Kasumi-1 (cell line): ENCODE measurements at regions not wholly inside any gene's neighbourhood (a gene's known extent, or its start where the extent isn't known, plus 50 kb on each side); places are given as distances from the start of the nearest gene placed in this dataset.
"Not testable (repeated sequence)": the region's sequence is repeated elsewhere in the genome, so short reads cannot be mapped to it uniquely, and the experiment has no call there.

Experiments
- DNase-seq, 2 experiments: peaks; one replicate each; lab custom pipeline; 2025; lab: John Stamatoyannopoulos, UW

DNA sequence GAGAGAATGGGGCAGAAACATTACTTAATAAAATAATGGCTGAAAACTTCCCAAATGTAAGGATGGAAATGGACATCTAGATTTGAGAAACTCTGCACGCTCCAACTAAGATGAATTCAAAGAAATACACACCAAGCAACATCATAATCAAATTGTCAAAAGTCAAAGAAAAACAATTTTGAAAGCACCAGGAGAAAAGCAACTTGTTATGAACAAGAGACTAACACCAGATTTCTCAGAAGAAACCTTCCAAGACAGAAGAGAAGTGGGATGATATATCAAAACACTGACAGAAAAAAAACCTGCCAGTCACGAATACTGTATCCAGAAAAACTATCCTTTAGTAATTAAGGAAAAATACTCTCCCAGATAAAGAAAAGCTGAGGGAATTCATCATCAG lies 208.6 kb upstream of the SAMSN1 start:
- no peak for DNase-seq

DNA sequence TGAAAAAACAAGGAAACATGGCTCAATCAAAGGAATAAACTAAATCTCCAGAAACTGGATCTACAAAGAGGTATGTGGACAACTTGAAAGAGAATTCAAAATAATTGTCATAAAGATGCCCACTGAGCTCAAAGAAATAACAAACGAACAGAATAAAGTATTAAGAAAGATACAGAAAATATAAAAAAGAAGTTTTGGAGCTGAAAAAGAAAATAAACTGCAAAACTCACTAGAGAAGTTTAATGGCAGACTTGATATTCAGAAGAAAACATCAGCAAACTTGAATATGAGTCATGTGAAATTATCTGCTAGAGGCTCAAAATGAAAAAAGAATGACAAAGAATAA lies 208.1 kb upstream of the SAMSN1 start:
- no peak for DNase-seq

DNA sequence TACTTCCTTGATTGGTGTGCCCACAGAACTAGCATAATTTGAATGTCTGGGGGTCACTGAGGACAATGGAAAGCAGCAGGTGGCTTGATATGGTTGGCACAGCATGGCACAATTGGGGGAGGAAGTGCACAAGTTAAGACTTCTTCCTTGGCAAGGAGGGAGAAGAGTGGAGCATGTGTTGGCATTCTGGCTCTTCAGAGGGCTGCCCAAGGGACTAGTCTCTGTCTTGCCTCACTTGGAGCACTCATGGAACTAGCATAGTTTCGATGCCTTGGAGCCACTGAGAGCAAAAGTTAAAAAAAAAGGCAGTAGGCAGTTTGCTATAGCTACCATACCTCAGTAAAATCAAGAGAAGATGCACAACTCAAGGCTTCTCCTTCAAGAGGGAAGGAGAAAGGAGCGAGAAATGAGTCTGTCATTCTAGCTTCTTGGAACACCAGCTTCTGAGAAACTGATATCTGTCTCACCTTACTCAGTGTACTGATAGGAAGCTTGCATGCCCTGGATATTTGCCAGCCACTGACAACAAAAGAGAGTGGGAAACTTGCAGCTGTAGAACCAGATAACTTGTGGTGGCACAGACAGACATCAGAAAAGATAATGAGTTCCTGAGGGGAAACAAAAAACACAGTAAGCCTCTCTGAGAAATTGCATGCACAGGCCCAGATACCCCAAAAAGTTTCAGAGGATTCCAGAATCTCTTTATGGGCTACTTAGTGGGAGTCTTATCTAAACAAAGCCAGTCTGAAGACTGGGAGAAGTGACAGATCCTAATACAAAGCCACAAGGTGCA lies 207.5 kb upstream of the SAMSN1 start:
- DNase-seq = no peak

DNA sequence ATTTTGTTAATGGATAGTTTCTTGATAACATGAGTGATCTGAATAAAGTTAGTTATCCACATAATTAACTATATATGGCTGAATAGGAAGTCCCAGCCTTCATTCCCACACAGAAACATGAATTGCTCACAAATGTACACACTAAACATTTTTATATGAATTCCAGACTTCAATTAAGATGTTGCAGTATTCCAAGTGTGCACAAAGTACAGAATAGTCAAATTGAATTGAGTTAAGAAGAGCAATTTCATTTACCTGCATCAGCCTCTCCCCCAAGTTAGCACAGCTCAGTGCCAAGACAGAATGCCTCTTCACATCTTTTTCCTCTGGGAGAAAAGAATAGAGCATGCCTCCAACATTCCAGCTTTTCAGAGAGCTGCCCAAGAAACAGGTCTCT lies 207.0 kb upstream of the SAMSN1 start:
- no peak for DNase-seq

DNA sequence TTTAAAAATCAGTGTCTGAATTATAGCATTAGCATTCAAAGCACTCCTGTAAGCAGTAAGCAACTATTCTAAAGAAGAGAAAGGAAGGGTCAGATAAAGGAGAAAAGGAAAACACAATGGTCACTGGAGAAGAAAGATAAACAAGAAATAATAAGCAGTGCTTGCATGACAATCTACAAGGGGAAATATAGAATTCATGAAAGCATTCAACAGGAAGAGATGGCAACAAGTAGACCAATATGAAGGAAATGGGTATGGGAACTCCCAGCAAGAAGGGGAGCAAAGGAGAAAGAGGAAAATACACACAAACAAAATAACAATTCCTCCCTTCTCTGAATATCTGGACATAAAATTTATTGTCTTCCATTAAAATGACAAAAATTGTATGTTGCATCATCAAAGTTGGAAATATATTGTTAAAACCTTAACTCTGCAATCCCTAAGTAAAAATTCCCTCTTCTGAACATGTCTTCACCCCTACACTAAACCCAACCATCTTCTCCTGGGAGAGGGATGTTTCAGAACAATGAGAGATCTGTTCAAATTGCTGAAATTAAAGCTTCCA lies 206.3 kb upstream of the SAMSN1 start:
- no peak for DNase-seq

DNA sequence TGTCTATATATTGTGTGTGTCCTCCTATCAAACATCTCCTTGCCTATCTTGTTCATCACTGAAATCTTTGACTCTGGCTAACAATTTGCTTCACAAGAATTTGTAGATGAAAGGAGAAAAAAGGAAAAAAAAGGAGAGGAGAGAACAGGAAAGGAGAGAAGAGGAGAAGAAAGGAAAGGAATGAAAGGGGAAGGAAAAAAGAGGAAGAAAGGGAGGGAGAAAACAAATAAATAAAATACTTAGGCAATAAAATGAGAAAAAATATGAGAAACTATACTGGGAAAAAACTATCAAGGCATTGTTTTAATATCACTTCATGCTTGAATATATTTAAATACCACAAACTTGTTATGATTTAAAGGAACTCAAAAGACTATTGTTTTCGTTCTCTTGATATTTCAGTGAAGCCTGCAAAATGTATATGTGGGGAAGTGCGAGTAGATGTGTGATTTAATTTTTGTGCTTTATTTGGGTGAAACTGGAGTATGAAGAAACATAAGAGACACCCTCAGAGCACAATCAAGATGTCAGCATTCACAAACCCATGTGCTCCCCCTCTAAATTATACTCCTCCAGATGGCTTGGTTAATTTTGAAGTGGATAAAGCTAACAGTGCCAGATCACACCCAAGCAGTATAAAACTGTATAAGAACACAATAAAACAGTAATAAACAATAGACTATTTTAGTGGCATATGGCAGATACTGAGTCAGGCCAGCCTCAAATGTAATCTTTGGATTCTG lies 205.7 kb upstream of the SAMSN1 start:
- no peak for DNase-seq

DNA sequence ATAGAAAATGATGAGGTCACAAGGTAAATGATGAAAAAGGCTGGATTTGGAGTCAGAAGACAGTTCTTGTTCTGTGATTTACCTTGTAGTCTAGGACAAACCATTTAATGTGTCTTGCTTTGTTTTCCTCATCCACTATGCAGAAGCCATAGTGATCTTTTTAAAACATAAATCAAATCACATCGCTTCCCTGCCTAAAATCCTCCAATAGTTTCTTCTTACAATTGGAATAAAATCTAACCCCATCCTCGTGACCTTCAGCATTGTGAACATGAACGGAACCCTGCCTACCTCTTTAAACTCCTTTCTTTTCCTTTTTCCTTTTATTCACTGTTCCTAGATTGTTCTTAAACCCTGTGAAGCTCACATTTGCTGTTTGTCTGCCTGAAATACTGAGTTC lies 204.9 kb upstream of the SAMSN1 start:
- DNase-seq = no peak

DNA sequence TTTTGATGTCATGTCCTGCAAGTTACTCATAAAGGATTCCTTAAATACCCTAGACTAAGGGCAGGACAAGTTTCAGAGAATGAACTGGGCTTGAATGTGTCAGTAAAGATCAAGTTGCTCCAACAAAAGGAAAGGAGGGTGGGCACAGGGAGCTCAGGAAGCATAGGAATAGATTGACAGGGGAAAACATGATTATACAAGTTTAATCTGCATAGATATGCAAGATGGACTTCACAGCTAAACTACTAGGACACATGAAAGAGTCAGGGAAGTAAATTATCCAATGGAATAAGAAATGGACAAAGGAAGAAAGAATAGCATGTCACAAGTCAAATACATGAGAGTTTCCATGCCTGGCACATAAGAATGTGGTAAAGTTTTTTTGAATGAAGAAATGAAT lies 203.9 kb upstream of the SAMSN1 start:
- no peak for DNase-seq

DNA sequence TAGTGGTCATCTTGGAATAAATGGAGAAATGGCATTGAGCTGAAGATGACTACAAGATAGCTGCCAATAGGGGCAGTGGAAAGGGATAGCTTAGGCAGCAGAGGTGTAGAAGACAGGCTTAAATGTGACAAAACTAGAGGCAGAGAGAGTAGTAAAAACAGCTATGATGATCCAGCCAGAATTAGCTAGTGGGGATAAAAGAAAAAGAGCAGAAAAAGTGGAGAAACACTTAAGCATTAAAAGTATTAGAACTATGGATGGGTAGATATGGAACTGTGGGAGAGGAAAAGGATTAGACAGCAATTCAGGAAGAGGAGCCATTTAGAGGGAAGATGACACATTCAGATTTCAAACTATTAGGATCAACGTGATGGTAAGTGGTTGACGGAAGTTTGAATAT lies 202.5 kb upstream of the SAMSN1 start:
- no peak for DNase-seq

DNA sequence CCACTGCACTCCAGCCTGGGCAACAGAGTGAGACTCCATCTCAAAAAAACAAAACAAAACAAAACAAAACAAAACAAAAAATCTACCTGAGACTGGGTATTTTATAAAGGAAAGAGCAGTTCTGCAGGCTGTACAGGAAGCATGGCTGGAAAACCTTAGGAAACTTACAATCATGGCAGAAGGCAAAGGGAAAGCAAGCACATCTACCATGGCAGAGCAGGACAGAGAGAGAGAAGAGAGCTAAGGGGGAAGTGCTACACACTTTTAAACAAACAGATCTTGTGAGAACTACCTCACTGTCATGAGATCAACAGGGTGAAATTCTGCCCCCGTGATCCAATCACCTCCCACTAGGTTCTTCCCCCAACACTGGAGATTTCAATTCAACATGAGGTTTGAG lies 198.3 kb upstream of the SAMSN1 start:
- DNase-seq = no peak

DNA sequence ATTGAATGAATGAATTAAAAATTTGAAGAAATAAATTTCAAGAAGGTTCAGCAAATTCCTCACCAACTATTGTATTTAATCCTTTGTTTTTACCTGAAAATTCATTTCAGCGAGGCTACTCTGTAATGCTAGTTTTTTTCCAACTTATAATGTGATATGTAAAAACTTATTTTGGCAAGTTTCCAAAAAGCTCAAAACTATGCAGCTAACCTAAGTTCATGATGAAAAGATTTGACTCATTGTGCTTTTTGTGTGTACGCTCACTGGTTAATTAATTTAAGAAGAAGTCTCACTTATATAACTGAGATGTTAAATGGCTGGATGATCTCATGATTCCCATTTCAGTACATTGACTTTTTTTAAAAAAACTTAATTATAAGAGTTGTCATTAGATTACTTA lies 196.0 kb upstream of the SAMSN1 start:
- no peak for DNase-seq

DNA sequence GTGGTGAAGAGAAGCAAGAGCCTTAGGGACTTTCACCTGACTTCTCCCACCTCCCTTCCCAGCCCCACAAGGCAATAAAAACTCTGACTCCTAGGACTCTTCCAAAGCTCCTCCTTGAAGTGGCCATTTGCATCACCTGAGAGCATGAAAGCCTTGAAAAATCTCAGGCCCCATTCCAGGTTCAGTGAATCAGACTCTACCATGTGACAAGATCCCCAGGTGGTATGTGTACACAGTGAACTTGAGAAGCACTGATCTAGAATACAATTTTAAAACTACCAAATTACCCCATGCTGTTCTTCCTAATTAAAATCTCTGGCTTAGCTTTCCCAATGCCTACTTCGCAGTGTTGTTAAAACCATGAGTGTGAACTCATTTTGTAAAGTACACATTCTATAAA lies 195.1 kb upstream of the SAMSN1 start:
- no peak for DNase-seq

DNA sequence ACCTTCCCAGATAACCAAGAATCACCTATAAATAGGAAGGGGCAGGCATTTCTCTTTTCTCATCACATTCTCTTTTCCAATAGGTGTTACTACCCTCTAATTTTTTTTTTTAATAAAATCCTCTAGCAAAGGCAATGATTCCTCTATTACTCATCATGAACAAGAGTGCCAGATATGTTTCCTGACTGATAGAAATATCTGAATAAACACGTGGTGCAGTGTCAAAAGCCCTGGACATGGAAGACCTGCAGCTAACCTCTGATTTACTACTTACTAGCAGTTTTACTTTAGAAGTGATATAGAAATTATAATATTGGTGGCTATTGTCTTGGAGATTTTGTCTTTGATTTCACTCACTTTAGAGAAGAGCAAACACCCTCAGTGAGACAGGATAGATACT lies 194.6 kb upstream of the SAMSN1 start:
- DNase-seq = no peak

DNA sequence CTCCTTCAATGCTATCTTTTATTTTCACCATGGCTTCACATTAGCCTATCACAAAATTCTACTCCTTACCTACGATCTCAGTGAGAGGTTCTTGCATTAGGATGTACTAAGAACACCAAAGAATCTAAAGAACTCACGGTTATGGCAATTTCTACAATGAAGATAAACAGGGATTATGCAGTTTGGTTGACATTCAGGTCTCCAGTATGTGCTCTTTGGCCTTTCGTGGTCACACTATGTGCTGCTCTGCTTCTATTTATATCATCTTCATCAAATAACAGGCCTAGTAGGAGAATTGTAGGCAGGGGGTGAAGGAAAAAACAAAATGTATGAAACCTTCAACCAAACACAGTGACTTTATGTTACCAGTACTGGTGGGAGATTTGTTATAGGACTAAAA lies 194.0 kb upstream of the SAMSN1 start:
- no peak for DNase-seq

DNA sequence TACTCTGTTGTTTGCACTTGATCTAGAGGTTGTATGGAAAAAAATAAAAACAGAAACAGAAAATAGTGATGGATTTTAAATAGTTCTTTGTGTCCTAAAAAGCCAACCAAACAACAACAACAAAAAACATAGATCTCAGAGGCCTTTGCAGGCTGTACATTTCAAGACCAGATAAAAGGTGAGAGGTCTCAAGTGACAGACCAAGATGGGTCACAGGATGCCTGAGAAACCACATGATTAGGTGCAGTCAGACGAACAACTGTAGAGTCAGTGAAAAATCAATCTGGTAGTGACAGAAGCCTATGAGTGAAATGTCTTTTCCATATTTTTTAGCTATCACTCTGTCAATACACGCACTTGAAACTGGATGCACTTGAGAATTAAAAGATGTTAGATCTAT lies 193.5 kb upstream of the SAMSN1 start:
- DNase-seq = no peak

DNA sequence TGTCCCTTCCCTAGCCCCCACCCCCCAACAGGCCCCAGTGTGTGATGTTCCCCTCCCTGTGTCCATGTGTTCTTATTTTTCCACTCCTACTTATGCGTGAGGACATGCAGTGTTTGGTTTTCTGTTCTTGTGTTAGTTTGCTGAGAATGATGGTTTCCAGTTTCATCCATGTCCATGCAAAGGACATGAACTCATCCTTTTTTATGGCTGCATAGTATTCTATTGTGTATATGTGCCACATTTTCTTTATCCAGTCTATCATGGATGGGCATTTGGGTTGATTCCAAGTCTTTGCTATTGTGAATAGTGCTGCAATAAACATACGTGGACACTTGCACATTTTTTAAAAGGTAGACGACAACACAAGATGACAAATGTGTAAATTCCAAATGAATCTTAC lies 192.5 kb upstream of the SAMSN1 start:
- DNase-seq = not testable (repeated sequence)

DNA sequence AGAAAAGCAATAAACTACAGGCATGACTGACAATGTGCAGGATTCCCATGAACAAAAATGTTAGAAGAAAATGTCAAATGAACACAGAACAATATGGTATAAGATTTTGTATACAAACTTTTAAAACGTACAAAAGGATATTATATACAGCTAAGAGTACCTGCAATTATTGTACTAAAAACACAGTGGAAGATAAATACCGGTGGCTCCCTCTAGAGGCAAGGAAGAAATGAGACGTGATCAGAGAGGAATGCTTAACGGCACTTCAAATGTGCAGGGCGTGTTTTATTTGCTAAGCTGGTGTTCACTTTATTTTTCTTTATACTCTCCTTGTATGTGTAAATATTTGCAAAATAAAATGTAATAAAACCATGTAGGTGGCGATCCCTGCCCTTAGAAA lies 191.8 kb upstream of the SAMSN1 start:
- peak; percentile 87 to 93 for DNase-seq

DNA sequence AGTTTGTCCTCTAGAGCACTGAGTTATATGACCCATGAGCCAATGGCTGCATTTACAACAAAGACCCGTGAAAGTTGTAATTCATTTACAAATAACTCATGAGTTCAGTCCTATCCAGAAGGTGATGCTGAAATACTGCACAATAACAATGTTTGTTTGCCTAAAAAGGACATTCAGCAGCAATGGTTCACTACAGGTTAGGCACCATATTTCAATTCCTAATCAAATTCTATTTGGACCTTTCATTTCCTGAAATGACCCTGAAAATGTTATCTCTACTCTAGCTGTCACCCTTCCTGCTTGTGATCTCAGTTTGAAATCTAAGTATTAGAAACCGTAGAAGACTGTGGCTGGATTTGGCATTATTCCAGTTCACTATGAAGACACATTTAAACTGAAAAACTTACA lies 191.2 kb upstream of the SAMSN1 start:
- no peak for DNase-seq

DNA sequence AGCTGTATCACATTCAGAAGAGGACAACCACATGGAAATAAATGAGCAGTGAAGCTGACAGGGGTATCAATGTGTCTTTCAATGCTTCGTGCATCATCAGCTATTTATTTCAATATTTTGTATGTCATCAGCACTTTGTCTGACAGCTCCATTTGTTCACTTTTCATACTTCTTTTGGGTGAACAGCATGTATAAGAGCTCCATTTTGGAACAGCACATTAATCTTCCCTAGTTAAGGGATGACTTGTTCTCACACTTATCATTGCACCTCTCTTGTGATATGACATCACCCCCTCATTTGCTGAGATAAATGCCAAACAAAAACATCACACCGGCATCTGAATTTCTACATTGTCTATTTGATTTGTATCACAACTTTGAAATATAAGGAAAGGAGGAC lies 190.6 kb upstream of the SAMSN1 start:
- DNase-seq = no peak

DNA sequence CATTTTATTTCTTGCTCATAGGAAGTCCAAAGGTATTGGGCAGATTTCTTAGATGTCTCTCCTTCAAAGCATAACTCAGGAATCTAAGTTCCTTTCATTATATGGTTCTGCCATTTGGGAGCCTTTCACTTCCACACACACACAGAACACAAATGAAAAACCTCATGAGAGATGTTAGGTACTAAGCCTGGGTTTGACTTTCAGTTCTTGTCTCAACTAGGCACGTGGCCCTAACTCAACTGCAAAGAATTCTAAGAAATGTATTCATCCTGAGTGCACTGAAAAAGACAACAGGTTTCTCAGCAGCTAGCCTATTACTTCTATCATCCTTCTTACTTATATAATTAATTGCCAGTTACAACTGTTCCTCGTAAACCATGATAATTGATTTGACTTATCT lies 190.0 kb upstream of the SAMSN1 start:
- DNase-seq = no peak

DNA sequence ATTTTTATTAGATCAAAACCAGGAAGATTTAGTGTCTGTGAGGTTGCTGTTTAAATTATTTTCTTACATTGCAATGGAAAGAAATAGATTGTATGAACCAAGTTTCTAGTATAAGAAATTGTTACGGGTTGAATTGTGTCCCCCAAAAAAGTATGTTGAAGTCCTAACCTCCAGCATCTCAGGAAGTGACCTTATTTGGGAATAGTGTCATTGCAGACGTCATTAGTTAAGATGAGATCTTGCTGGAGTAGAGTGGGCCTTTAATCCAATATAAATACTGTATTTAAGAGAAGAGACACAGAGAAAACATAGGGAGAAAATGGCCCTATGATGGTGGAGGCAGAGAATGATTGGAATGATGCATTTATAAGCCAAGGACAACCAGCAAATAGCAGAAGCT lies 188.7 kb upstream of the SAMSN1 start:
- no peak for DNase-seq

DNA sequence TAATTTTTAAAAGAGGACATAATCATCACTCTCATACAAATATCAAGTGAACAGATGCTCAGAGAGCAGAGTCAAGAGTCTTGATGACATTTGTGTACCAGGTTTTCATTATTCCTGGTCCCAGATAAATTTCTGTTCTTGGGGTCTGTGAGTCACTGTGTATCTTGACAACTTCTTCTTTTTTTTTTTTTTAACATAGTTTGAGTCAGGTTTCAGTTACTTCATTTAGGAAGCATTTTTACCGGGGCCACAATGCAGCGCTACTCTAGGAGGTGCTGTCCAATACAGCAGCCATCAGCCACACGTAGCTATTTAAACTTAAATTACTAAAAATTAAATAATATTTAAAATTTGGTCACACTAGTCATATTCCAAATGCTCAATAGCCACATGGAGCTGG lies 188.1 kb upstream of the SAMSN1 start:
- peak; percentile 61 to 67 for DNase-seq

DNA sequence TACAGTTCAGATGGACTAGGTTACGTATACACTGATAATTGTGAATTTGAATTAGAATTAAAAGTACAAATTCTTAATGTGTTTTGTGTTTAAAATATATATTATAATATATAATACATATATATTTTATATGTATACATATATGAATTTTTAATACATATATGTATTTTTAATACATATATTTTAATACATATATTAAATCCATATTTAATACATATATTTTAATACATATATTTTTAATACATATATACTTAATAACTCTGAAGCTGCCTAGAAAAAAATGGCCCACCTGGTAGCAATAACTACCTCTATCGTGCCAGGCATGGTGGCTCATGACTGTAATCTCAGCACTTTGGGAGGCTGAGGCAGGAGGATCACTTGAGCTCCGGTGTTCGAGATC lies 179.1 kb upstream of the SAMSN1 start:
- no peak for DNase-seq
